ENCODE measurements at regions not wholly inside any gene's neighbourhood (a gene's known extent, or its start where the extent isn't known, plus 50 kb on each side); places are given as distances from the start of the nearest gene placed in this dataset.

DNA sequence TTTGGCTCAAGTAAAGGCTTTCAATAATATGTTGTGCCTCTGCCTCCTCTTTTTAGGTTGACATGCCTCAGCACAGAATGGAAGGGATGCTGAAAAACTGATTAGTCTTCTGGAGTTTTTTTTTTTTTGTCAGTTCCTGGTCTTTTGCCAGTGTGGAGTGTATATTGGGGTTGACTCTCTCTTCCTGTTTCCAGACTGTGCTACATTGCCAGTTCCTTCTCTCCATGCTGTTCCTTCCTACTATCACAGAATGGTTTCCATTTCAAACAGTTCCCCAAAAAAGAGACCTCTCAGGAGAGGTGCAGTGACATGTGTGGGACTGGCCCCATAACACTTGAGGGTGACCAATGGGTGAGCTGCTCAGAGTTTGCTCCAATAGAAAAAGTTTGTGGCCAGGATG is 101.7 kb upstream of the ETV3 start:
- Histone ChIP-seq H3K36me3 (replicated peaks in 1 of 2; ENCODE audit: control insufficient read depth in 1 of 2, insufficient read depth in 2 of 2, low read length in 1 of 2) (no peaks in the 10 kb centered on the region), H3K9ac (no peak overlapping the region), H3K9me3 (no peaks in the 10 kb centered on the region), H3K79me2 (ENCODE audit: insufficient read depth) (no peaks in the 10 kb centered on the region), H3K27ac (ENCODE audit: low read depth in 2 of 2, low read length in 1 of 2) (no peak overlapping the region), H3K9me2 (no peaks in the 10 kb centered on the region), H3K4me2 (no peak overlapping the region), H3K4me3 (ENCODE audit: low read depth in 2 of 2, low read length in 1 of 2) (no peak overlapping the region), H3K27me3 (ENCODE audit: insufficient read depth) (peaks cover 5% of the 10 kb centered on the region; the same call in 1 of the 2 replicates), H4K20me1 (ENCODE audit: insufficient read depth) (no peaks in the 10 kb centered on the region), H3K4me1 (ENCODE audit: control insufficient read depth in 1 of 2, insufficient read depth in 2 of 2, low read depth in 1 of 2, low read length in 1 of 2) (no peaks in the 10 kb centered on the region), H3F3A (replicated peaks; ENCODE audit: insufficient read depth) (no peaks in the 10 kb centered on the region), H2AFZ (ENCODE audit: low read depth) (no peak overlapping the region)
- ChIA-PET CTCF (no interaction called here), POLR2A (interaction anchor here (0.6 kb wide), 1 partner anchor 8 kb away, joined by 3 read pairs; no protein-coding TSS in a partner anchor)
- no peak for DNase-seq
- TF ChIP-seq EP300 (IDR thresholded peaks at IDR 0.05; ENCODE audit: borderline replicate concordance in 1 of 2, low read depth in 1 of 2, low read length in 1 of 2) = no peak
- no peak for TF ChIP-seq MXI1 (IDR thresholded peaks at IDR 0.05; ENCODE audit: low read depth, low read length)
- TF ChIP-seq NFIC (IDR thresholded peaks at IDR 0.05; ENCODE audit: borderline replicate concordance) = no peak
- TF ChIP-seq, protein P1, sequence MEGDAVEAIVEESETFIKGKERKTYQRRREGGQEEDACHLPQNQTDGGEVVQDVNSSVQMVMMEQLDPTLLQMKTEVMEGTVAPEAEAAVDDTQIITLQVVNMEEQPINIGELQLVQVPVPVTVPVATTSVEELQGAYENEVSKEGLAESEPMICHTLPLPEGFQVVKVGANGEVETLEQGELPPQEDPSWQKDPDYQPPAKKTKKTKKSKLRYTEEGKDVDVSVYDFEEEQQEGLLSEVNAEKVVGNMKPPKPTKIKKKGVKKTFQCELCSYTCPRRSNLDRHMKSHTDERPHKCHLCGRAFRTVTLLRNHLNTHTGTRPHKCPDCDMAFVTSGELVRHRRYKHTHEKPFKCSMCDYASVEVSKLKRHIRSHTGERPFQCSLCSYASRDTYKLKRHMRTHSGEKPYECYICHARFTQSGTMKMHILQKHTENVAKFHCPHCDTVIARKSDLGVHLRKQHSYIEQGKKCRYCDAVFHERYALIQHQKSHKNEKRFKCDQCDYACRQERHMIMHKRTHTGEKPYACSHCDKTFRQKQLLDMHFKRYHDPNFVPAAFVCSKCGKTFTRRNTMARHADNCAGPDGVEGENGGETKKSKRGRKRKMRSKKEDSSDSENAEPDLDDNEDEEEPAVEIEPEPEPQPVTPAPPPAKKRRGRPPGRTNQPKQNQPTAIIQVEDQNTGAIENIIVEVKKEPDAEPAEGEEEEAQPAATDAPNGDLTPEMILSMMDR (IDR thresholded peaks at IDR 0.05) = no peak
- TF ChIP-seq GATA2 (CRISPR knock-in tag; IDR thresholded peaks at IDR 0.05) = no peak

DNA sequence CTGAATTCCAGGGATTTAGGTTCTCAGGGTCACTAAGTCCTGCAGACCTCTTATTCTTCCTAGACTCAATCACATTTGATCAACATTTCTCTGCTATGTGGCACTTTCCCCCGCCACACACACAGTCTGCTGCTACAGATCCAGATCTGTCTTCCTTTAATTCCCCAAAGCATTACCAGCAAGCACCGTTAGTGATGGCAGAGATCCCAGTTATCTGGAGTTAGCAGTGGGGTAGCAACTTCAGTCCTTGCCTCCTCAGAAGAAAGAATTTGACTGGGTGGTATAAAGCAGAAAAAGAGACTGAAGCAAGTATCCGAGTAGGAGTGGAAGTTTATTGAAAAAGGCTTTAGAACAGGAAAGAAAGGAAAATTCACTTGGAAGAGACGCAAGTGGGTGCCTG is 100.4 kb upstream of the ETV3 start:
- H3K27me3 ChIP-seq (ENCODE audit: insufficient read depth) = peaks cover 5% of the 10 kb centered on the region; the same call in 1 of the 2 replicates
- H4K20me1 ChIP-seq (ENCODE audit: insufficient read depth) = no peaks in the 10 kb centered on the region
- ChIA-PET CTCF (no interaction called here), POLR2A (no interaction called here)
- no peaks in the 10 kb centered on the region for H3K4me1 ChIP-seq (ENCODE audit: control insufficient read depth in 1 of 2, insufficient read depth in 2 of 2, low read depth in 1 of 2, low read length in 1 of 2)
- no peak overlapping the region for H3K27ac ChIP-seq (ENCODE audit: low read depth in 2 of 2, low read length in 1 of 2)
- H2AFZ ChIP-seq (ENCODE audit: low read depth) = no peak overlapping the region
- no peaks in the 10 kb centered on the region for H3K79me2 ChIP-seq (ENCODE audit: insufficient read depth)
- H3K36me3 ChIP-seq (replicated peaks in 1 of 2; ENCODE audit: control insufficient read depth in 1 of 2, insufficient read depth in 2 of 2, low read length in 1 of 2) = no peaks in the 10 kb centered on the region
- no peak overlapping the region for H3K4me2 ChIP-seq
- no peaks in the 10 kb centered on the region for H3K9me2 ChIP-seq
- H3F3A ChIP-seq (replicated peaks; ENCODE audit: insufficient read depth) = no peaks in the 10 kb centered on the region
- H3K9ac ChIP-seq = no peak overlapping the region
- no peak for DNase-seq
- WGBS (ENCODE audit: low lambda C conversion rate) = 4% methylated on average over 4 of the region's 4 CpGs
- no peaks in the 10 kb centered on the region for H3K9me3 ChIP-seq
- no peak for TF ChIP-seq POLR2AphosphoS5 (IDR thresholded peaks at IDR 0.05; ENCODE audit: low read depth, low read length)
- no peak for TF ChIP-seq MEF2A (IDR thresholded peaks at IDR 0.05; ENCODE audit: borderline replicate concordance, low read depth)
- no peak overlapping the region for H3K4me3 ChIP-seq (ENCODE audit: low read depth in 2 of 2, low read length in 1 of 2)

DNA sequence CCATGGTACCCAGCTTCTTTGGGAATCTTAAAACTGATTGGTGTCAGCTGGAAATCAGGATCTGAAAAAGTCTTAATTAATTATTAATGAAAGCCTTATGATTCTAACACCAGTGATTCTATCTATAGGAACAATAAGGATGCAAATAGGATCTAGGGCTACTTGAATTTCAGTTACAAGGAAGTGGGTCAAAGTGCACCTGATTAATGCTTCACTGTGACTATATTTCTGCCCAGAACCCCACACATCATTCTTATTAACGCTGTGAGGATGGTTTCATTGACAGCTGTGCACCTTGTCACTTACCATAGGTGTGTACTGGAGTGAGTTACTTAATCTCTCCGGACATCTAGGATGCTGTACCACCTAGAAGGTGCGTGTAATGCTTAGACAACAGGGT is 99.8 kb upstream of the ETV3 start:
- 0% methylated on average over 3 of the region's 3 CpGs for WGBS (ENCODE audit: low lambda C conversion rate)
- H2AFZ ChIP-seq (ENCODE audit: low read depth) = no peak overlapping the region
- H3K79me2 ChIP-seq (ENCODE audit: insufficient read depth) = no peaks in the 10 kb centered on the region
- H3F3A ChIP-seq (replicated peaks; ENCODE audit: insufficient read depth) = no peaks in the 10 kb centered on the region
- no peaks in the 10 kb centered on the region for H3K4me1 ChIP-seq (ENCODE audit: control insufficient read depth in 1 of 2, insufficient read depth in 2 of 2, low read depth in 1 of 2, low read length in 1 of 2)
- H3K4me3 ChIP-seq (ENCODE audit: low read depth in 2 of 2, low read length in 1 of 2) = no peak overlapping the region
- peaks cover 5% of the 10 kb centered on the region; the same call in 1 of the 2 replicates for H3K27me3 ChIP-seq (ENCODE audit: insufficient read depth)
- DNase-seq = no peak
- ChIA-PET POLR2A (no interaction called here), CTCF (no interaction called here)
- no peaks in the 10 kb centered on the region for H3K9me2 ChIP-seq
- no peak overlapping the region for H3K27ac ChIP-seq (ENCODE audit: low read depth in 2 of 2, low read length in 1 of 2)
- no peaks in the 10 kb centered on the region for H3K9me3 ChIP-seq
- no peaks in the 10 kb centered on the region for H4K20me1 ChIP-seq (ENCODE audit: insufficient read depth)
- H3K4me2 ChIP-seq = no peak overlapping the region
- H3K36me3 ChIP-seq (replicated peaks in 1 of 2; ENCODE audit: control insufficient read depth in 1 of 2, insufficient read depth in 2 of 2, low read length in 1 of 2) = no peaks in the 10 kb centered on the region
- no peak overlapping the region for H3K9ac ChIP-seq
- TF ChIP-seq TEAD4 (IDR thresholded peaks at IDR 0.05; ENCODE audit: borderline replicate concordance, insufficient read depth) (no peak), TAF1 (IDR thresholded peaks at IDR 0.05; ENCODE audit: borderline replicate concordance, low read depth, low read length) (no peak), FOXM1 (IDR thresholded peaks at IDR 0.05; ENCODE audit: low read depth) (no peak), EP300 (IDR thresholded peaks at IDR 0.05; ENCODE audit: borderline replicate concordance in 1 of 2, low read depth in 1 of 2, low read length in 1 of 2) (no peak), TCF12 (IDR thresholded peaks at IDR 0.05) (no peak), EZH2phosphoT487 (IDR thresholded peaks at IDR 0.05; ENCODE audit: borderline replicate concordance, low read depth) (no peak), GATA2 (CRISPR knock-in tag; IDR thresholded peaks at IDR 0.05) (no peak), FOSL2 (IDR thresholded peaks at IDR 0.05; ENCODE audit: borderline replicate concordance, low read depth) (no peak), RXRA (IDR thresholded peaks at IDR 0.05; ENCODE audit: borderline replicate concordance, low read depth) (no peak)
- TF ChIP-seq, protein P2, sequence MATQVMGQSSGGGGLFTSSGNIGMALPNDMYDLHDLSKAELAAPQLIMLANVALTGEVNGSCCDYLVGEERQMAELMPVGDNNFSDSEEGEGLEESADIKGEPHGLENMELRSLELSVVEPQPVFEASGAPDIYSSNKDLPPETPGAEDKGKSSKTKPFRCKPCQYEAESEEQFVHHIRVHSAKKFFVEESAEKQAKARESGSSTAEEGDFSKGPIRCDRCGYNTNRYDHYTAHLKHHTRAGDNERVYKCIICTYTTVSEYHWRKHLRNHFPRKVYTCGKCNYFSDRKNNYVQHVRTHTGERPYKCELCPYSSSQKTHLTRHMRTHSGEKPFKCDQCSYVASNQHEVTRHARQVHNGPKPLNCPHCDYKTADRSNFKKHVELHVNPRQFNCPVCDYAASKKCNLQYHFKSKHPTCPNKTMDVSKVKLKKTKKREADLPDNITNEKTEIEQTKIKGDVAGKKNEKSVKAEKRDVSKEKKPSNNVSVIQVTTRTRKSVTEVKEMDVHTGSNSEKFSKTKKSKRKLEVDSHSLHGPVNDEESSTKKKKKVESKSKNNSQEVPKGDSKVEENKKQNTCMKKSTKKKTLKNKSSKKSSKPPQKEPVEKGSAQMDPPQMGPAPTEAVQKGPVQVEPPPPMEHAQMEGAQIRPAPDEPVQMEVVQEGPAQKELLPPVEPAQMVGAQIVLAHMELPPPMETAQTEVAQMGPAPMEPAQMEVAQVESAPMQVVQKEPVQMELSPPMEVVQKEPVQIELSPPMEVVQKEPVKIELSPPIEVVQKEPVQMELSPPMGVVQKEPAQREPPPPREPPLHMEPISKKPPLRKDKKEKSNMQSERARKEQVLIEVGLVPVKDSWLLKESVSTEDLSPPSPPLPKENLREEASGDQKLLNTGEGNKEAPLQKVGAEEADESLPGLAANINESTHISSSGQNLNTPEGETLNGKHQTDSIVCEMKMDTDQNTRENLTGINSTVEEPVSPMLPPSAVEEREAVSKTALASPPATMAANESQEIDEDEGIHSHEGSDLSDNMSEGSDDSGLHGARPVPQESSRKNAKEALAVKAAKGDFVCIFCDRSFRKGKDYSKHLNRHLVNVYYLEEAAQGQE (IDR thresholded peaks at IDR 0.05; ENCODE audit: low read depth, low read length) = no peak
- TF ChIP-seq, protein P1 (IDR thresholded peaks at IDR 0.05) = no peak

Data from SK-N-SH (cell line).